Frontal cortex (tissue), 1 donor: ENCODE measurements at regions not wholly inside any gene's neighbourhood (a gene's known extent, or its start where the extent isn't known, plus 50 kb on each side); places are given as distances from the start of the nearest gene placed in this dataset. TPM values are rescaled to one million over a fixed set of nuclear protein-coding genes. Genes with fewer than 3 reads are reported as not detected.

ENCODE experiments used
- small RNA-seq: library from RNA; depleted of rRNA; stranded (forward); fragments of <200 nt; gene quantifications from one replicate; pipeline ENCODE3, GENCODE V24; 2014

Small RNA genes in the stretch of these regions (small RNA-seq; reads per million reads assigned to genes)
- not detected for gene MIR3680-1
